Neuronal stem cell (in vitro differentiated cells): ENCODE measurements at regions not wholly inside any gene's neighbourhood (a gene's known extent, or its start where the extent isn't known, plus 50 kb on each side); places are given as distances from the start of the nearest gene placed in this dataset.
"Not testable (repeated sequence)": the region's sequence is repeated elsewhere in the genome, so short reads cannot be mapped to it uniquely, and the experiment has no call there.

Experiments used
- DNase-seq: peaks from one replicate; pipeline ENCODE4 v3.0.0-alpha.2; 2013; ENCODE audit warnings: low spot score
- H2AFZ ChIP-seq: one replicate; pipeline ENCODE4 v1.6.1; 2013; ENCODE audit warnings: mild to moderate bottlenecking, low read length, inconsistent platforms
- H2AK5ac ChIP-seq: 2 replicates; pipeline ENCODE4 v1.6.1; 2013; ENCODE audit warnings: low read depth, mild to moderate bottlenecking, inconsistent platforms, low read length, moderate library complexity, mixed read lengths
- H2BK120ac ChIP-seq: 2 replicates; pipeline ENCODE4 v1.6.1; 2013; ENCODE audit warnings: low read depth, mild to moderate bottlenecking, inconsistent platforms, low read length, moderate library complexity, mixed read lengths
- H2BK12ac ChIP-seq: one replicate; pipeline ENCODE4 v1.6.1; 2013; ENCODE audit warnings: low read length, inconsistent platforms
- H2BK15ac ChIP-seq: 2 replicates; pipeline ENCODE4 v1.6.1; 2013; ENCODE audit warnings: mild to moderate bottlenecking, low read length, inconsistent platforms, mixed read lengths
- H2BK5ac ChIP-seq: one replicate; pipeline ENCODE4 v1.6.1; 2013; ENCODE audit warnings: inconsistent platforms, mild to moderate bottlenecking, low read length, moderate library complexity
- H3K14ac ChIP-seq: one replicate; pipeline ENCODE4 v1.6.1; 2013; ENCODE audit warnings: low read length, inconsistent platforms
- H3K18ac ChIP-seq: 2 replicates; pipeline ENCODE4 v1.6.1; 2013; ENCODE audit warnings: low read length, inconsistent platforms
- H3K23ac ChIP-seq: 2 replicates; pipeline ENCODE4 v1.6.1; 2013; ENCODE audit warnings: low read depth, mild to moderate bottlenecking, mixed read lengths, low read length, inconsistent platforms; ENCODE audit not compliant: poor library complexity
- H3K27ac ChIP-seq: replicated peaks from 3 replicates; pipeline ENCODE4 v1.5.1; 2013; ENCODE audit warnings: low read length, inconsistent platforms
- H3K27me3 ChIP-seq, 3 experiments: 2 replicates each; pipeline ENCODE4 v1.6.1; 2013; ENCODE audit warnings: low read length in 3 of 3, mild to moderate bottlenecking in 2 of 3, inconsistent platforms in 1 of 3, low read depth in 1 of 3, mixed read lengths in 1 of 3, moderate library complexity in 1 of 3; ENCODE audit not compliant: control insufficient read depth in 3 of 3, insufficient read depth in 3 of 3
- H3K36me3 ChIP-seq, 2 donors: replicated peaks in 1 of 2; 2 replicates each; pipeline ENCODE4 v1.6.1; 2013; ENCODE audit warnings: low read length in 2 of 2; ENCODE audit not compliant: control insufficient read depth in 2 of 2, insufficient read depth in 2 of 2
- H3K4ac ChIP-seq: 2 replicates; pipeline ENCODE4 v1.6.1; 2013; ENCODE audit warnings: inconsistent platforms, mild to moderate bottlenecking, low read length, moderate library complexity
- H3K4me1 ChIP-seq, 2 donors: 1 replicate in 1 of 2; 2 replicates in 1 of 2; pipeline ENCODE4 v1.6.1; 2013; ENCODE audit warnings: low read length in 2 of 2, low read depth in 1 of 2; ENCODE audit not compliant: control insufficient read depth in 2 of 2, insufficient read depth in 1 of 2
- H3K4me2 ChIP-seq: one replicate; pipeline ENCODE4 v1.6.1; 2013; ENCODE audit warnings: mild to moderate bottlenecking, low read length, inconsistent platforms; ENCODE audit not compliant: insufficient read depth, poor library complexity, severe bottlenecking
- H3K4me3 ChIP-seq, 2 donors: 2 replicates each; pipeline ENCODE4 v1.5.1; 2013; ENCODE audit warnings: low read length in 2 of 2, mild to moderate bottlenecking in 2 of 2, inconsistent platforms in 1 of 2, moderate library complexity in 1 of 2
- H3K79me1 ChIP-seq: one replicate; pipeline ENCODE4 v1.6.1; 2013; ENCODE audit warnings: low read depth, mild to moderate bottlenecking, inconsistent platforms, low read length, moderate library complexity
- H3K9ac ChIP-seq: one replicate; pipeline ENCODE4 v1.6.1; 2013; ENCODE audit warnings: mild to moderate bottlenecking, low read depth, low read length, inconsistent platforms; ENCODE audit not compliant: poor library complexity
- H3K9me3 ChIP-seq, 2 donors: replicated peaks in 1 of 2; 2 replicates each; pipeline versions ENCODE3 to v1.6.1; 2013; ENCODE audit warnings: low read length in 2 of 2, mild to moderate bottlenecking in 2 of 2, inconsistent platforms in 1 of 2, low read depth in 1 of 2, mixed read lengths in 1 of 2, moderate library complexity in 1 of 2; ENCODE audit not compliant: control insufficient read depth in 2 of 2, insufficient read depth in 1 of 2
- H4K8ac ChIP-seq: one replicate; pipeline ENCODE4 v1.6.1; 2013; ENCODE audit warnings: low read depth, mild to moderate bottlenecking, inconsistent platforms, low read length, moderate library complexity
- H4K91ac ChIP-seq: one replicate; pipeline ENCODE4 v1.6.1; 2013; ENCODE audit warnings: low read length, low read depth, mild to moderate bottlenecking, inconsistent platforms; ENCODE audit not compliant: poor library complexity
- WGBS, 2 donors: extraction: QIAGEN DNeasy Blood & Tissue Kit; methylation state at CpG; one replicate each; pipeline ENCODE4 v1.1.7; 2013; ENCODE audit warnings: missing lambda C conversion rate in 2 of 2, mixed read lengths in 1 of 2; ENCODE audit not compliant: insufficient read length in 2 of 2, insufficient replicate concordance in 1 of 2; ENCODE audit errors: extremely low coverage in 2 of 2; 5-methylcytosine and 5-hydroxymethylcytosine counted together
- small RNA-seq: library from polyadenylated mRNA; stranded (forward); fragments of <200 nt; extraction: miRNeasy Mini kit (QIAGEN cat#:217004); gene quantifications from one replicate; pipeline ENCODE3, GENCODE V24; 2013; ENCODE audit not compliant: insufficient read depth

DNA sequence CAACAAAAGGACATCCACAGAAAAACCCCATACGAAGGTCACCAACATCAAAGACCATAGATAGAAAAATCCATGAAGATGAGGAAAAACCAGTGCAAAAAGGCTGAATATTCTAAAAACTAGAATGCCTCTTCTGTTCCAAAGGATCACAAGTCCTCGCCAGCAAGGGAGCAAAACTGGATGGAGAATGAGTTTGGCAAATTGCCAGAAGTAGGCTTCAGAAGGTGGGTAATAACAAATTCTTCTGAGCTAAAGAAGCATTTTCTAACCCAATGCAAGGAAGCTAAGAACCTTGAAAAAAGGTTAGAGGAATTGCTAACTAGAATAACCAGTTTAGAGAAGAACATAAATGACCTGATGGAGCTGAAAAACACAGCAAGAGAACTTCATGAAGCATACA, 753.3 kb downstream of the KHDRBS2 start:
- H3K9me3 ChIP-seq, H3K18ac ChIP-seq, H4K91ac ChIP-seq, H3K23ac ChIP-seq, H3K79me1 ChIP-seq, H3K36me3 ChIP-seq, H3K9ac ChIP-seq, H2AK5ac ChIP-seq, H3K27me3 ChIP-seq, H4K8ac ChIP-seq, H2AFZ ChIP-seq, H3K14ac ChIP-seq, H2BK12ac ChIP-seq, H3K27ac ChIP-seq, H2BK120ac ChIP-seq, H3K4me2 ChIP-seq, H3K4me3 ChIP-seq, H2BK15ac ChIP-seq, H2BK5ac ChIP-seq, H3K4me1 ChIP-seq, DNase-seq, H3K4ac ChIP-seq: not testable (repeated sequence)
- no CpG with 5 or more reads among the region's 2 CpGs for WGBS, 2 donors

Small RNAs in the stretch of these regions (small RNA-seq; reads per million reads assigned to genes)
- 3.5 reads per million for gene MTRNR2L9
